DOHH2 (cell line): ENCODE measurements at regions not wholly inside any gene's neighbourhood (a gene's known extent, or its start where the extent isn't known, plus 50 kb on each side); places are given as distances from the start of the nearest gene placed in this dataset.

Experiments
- H3F3A ChIP-seq: fragments of 200-600 bp; sonication (generic), shearing (Covaris generic); 2 replicates; pipeline ENCODE4 v1.6.0; 2016; ENCODE audit warnings: antibody characterized with exemption, mild to moderate bottlenecking; ENCODE audit not compliant: control insufficient read depth, insufficient read depth
- H3K27ac ChIP-seq: fragments of 200-600 bp; sonication (generic); 2 replicates; pipeline ENCODE4 v1.5.1; 2014; ENCODE audit warnings: low read depth, mild to moderate bottlenecking, low read length, moderate library complexity
- H3K27me3 ChIP-seq: fragments of 200-600 bp; sonication (generic); 2 replicates; pipeline ENCODE4 v1.6.1; 2014; ENCODE audit warnings: mild to moderate bottlenecking, low read length, mixed read lengths; ENCODE audit not compliant: control insufficient read depth
- H3K36me3 ChIP-seq: fragments of 200-600 bp; sonication (generic); 2 replicates; pipeline ENCODE4 v1.6.1; 2014; ENCODE audit warnings: mild to moderate bottlenecking, low read length, moderate library complexity, mixed read lengths; ENCODE audit not compliant: control insufficient read depth
- H3K4me1 ChIP-seq: fragments of 200-600 bp; sonication (generic); 2 replicates; pipeline ENCODE4 v1.6.1; 2014; ENCODE audit warnings: mild to moderate bottlenecking, low read length, mixed read lengths; ENCODE audit not compliant: control insufficient read depth
- H3K4me2 ChIP-seq: fragments of 200-600 bp; sonication (generic); 2 replicates; pipeline ENCODE4 v1.6.0; 2014; ENCODE audit warnings: mild to moderate bottlenecking, low read length, moderate library complexity
- H3K4me3 ChIP-seq: fragments of 200-600 bp; sonication (generic); 2 replicates; pipeline ENCODE4 v1.5.1; 2014; ENCODE audit warnings: mild to moderate bottlenecking, low read length, mixed read lengths
- H3K79me2 ChIP-seq: fragments of 200-600 bp; sonication (generic); 2 replicates; pipeline ENCODE4 v1.6.1; 2014; ENCODE audit warnings: mild to moderate bottlenecking, low read length, mixed read lengths; ENCODE audit not compliant: control insufficient read depth
- H3K9me2 ChIP-seq: fragments of 200-600 bp; sonication (generic); replicated peaks from 2 replicates; pipeline ENCODE4 v1.6.1; 2014; ENCODE audit warnings: mild to moderate bottlenecking, low read length, mixed read lengths; ENCODE audit not compliant: control insufficient read depth
- H3K9me3 ChIP-seq: fragments of 200-600 bp; sonication (generic); 2 replicates; pipeline ENCODE4 v1.6.1; 2014; ENCODE audit warnings: antibody characterized with exemption, low read length, mixed read lengths; ENCODE audit not compliant: control insufficient read depth, insufficient read depth
- H4K20me1 ChIP-seq: fragments of 200-600 bp; sonication (generic); 2 replicates; pipeline ENCODE4 v1.6.0; 2014; ENCODE audit warnings: low read depth, mild to moderate bottlenecking, antibody characterized with exemption, low read length, moderate library complexity; ENCODE audit not compliant: control insufficient read depth, insufficient read depth
- EZH2phosphoT487 ChIP-seq: fragments of 200-600 bp; sonication (generic); IDR thresholded peaks from 2 replicates; pipeline ENCODE4 v1.6.1; 2017; ENCODE audit warnings: borderline replicate concordance, mild to moderate bottlenecking, antibody characterized with exemption, low read length, moderate library complexity, mixed read lengths
- TF ChIP-seq, protein P1 (sequence below): fragments of 200-600 bp; sonication (generic); IDR thresholded peaks from one replicate; pipeline ENCODE4 v1.5.1; 2014; ENCODE audit warnings: antibody characterized with exemption, mild to moderate bottlenecking, low read depth, low read length; ENCODE audit not compliant: poor library complexity, severe bottlenecking

DNA sequence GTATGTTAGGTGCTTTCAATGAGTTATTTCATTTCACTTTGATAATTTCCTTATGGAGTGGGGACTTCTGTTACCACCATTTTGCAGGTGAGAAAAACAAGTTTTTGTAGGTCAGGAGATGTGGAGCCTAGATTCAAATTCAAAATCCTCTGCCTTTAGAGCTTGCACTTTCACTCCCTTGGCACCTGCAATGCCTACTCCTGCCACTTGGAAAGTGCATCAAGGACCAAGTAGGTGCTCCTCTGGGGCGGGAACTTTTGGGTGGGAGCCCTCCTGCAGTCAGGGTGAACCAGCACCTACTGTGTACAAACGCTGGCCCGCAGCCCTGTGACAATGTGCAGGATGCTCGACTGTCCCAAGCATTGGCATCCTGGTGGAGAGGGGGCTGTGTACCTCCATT, 199.0 kb downstream of the EMX2 start:
- no peaks in the 10 kb centered on the region for H3K79me2 ChIP-seq
- TF ChIP-seq, protein P1, sequence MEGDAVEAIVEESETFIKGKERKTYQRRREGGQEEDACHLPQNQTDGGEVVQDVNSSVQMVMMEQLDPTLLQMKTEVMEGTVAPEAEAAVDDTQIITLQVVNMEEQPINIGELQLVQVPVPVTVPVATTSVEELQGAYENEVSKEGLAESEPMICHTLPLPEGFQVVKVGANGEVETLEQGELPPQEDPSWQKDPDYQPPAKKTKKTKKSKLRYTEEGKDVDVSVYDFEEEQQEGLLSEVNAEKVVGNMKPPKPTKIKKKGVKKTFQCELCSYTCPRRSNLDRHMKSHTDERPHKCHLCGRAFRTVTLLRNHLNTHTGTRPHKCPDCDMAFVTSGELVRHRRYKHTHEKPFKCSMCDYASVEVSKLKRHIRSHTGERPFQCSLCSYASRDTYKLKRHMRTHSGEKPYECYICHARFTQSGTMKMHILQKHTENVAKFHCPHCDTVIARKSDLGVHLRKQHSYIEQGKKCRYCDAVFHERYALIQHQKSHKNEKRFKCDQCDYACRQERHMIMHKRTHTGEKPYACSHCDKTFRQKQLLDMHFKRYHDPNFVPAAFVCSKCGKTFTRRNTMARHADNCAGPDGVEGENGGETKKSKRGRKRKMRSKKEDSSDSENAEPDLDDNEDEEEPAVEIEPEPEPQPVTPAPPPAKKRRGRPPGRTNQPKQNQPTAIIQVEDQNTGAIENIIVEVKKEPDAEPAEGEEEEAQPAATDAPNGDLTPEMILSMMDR = no peak
- no peak for TF ChIP-seq EZH2phosphoT487

DNA sequence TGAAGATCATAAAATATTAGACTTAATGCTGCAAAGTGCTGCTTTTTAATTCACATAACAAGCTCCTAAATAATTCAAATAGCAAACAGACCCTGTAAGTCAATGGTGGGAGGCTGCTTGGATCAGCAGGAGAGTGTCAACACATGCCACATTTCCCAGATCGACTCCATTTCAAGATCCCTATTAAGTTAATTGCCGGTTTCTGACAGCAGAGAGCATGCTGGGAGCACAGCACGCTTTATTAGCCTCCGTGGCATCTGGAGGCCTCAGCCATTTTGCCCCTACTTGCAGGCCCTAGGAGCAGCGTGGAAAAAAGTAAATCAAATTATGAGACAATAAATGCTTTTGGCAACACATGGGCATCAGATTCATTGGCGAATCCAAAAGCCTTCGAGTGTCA, 201.0 kb downstream of the EMX2 start:
- no peak overlapping the region for H3K27ac ChIP-seq
- H3K27me3 ChIP-seq = no peaks in the 10 kb centered on the region
- H3K36me3 ChIP-seq = no peaks in the 10 kb centered on the region
- no peak overlapping the region for H3K4me2 ChIP-seq
- TF ChIP-seq, protein P1 = no peak
- no peak for TF ChIP-seq EZH2phosphoT487
- no peaks in the 10 kb centered on the region for H3K9me2 ChIP-seq
- H3F3A ChIP-seq = no peaks in the 10 kb centered on the region
- no peaks in the 10 kb centered on the region for H3K9me3 ChIP-seq
- H3K79me2 ChIP-seq = no peaks in the 10 kb centered on the region
- H3K4me3 ChIP-seq = no peak overlapping the region
- H3K4me1 ChIP-seq = no peaks in the 10 kb centered on the region
- no peaks in the 10 kb centered on the region for H4K20me1 ChIP-seq

More for the DNA sequence above, 199.0 kb downstream of the EMX2 start:
- H3K4me3 ChIP-seq = no peak overlapping the region
- no peaks in the 10 kb centered on the region for H3K4me1 ChIP-seq
- H3K9me3 ChIP-seq = no peaks in the 10 kb centered on the region
- H3K4me2 ChIP-seq = no peak overlapping the region
- H3K27ac ChIP-seq = no peak overlapping the region
- no peaks in the 10 kb centered on the region for H3F3A ChIP-seq
- H3K36me3 ChIP-seq = no peaks in the 10 kb centered on the region
- no peaks in the 10 kb centered on the region for H3K9me2 ChIP-seq
- H3K27me3 ChIP-seq = no peaks in the 10 kb centered on the region
- H4K20me1 ChIP-seq = no peaks in the 10 kb centered on the region

DNA sequence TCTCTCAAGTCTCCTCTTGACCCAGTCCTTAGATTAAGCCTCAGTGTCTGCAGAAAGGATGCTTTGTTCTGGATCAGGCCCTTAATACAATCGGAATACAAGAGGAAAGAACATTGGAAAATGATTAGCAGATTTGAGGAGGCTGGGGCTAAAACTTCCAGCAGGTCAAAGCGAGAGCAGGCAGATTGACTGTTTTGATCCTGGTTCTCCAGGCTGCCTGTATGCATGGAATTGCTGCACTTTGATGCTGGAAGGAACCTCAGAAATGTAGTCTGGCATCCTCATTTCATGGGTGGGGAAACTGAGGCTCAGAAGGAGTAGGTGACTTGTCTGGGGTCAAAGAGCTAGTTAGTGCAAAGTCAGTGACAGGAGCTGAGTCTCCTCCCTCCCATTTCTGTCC, 202.8 kb downstream of the EMX2 start:
- no peak overlapping the region for H3K27ac ChIP-seq
- no peak overlapping the region for H3K4me2 ChIP-seq
- TF ChIP-seq, protein P1 = no peak
- H3K4me3 ChIP-seq = no peak overlapping the region
- H3K36me3 ChIP-seq = no peaks in the 10 kb centered on the region
- H3K9me3 ChIP-seq = no peaks in the 10 kb centered on the region
- H4K20me1 ChIP-seq = no peaks in the 10 kb centered on the region
- no peaks in the 10 kb centered on the region for H3K4me1 ChIP-seq
- H3K27me3 ChIP-seq = no peaks in the 10 kb centered on the region
- H3F3A ChIP-seq = no peaks in the 10 kb centered on the region
- H3K79me2 ChIP-seq = no peaks in the 10 kb centered on the region
- H3K9me2 ChIP-seq = no peaks in the 10 kb centered on the region
